Right lobe of liver (tissue), 4 donors: ENCODE measurements at regions not wholly inside any gene's neighbourhood (a gene's known extent, or its start where the extent isn't known, plus 50 kb on each side); places are given as distances from the start of the nearest gene placed in this dataset.
"Not testable (repeated sequence)": the region's sequence is repeated elsewhere in the genome, so short reads cannot be mapped to it uniquely, and the experiment has no call there.

Experiments used
- POLR2A ChIP-seq: fragments of 450-650 bp; IDR thresholded peaks from one replicate; pipeline ENCODE4 v1.6.1; 2017; ENCODE audit warnings: antibody characterized with exemption, mild to moderate bottlenecking
- TF ChIP-seq, protein P1 (sequence below), 4 donors: fragments of 200-600 bp in 3 of 4; fragments of 450-650 bp in 1 of 4; IDR thresholded peaks; one replicate each; pipeline versions ENCODE4 v1.5.1 to v1.8.0; 2016 to 2022; ENCODE audit warnings: antibody characterized with exemption in 4 of 4, mild to moderate bottlenecking in 2 of 4
- donor health status: DM: no; HTN: no; CAD: no.
- donor health status: DM: no; HTN: no; CAD: no.
- donor health status: DM: no; HTN: yes; CAD: no.

DNA sequence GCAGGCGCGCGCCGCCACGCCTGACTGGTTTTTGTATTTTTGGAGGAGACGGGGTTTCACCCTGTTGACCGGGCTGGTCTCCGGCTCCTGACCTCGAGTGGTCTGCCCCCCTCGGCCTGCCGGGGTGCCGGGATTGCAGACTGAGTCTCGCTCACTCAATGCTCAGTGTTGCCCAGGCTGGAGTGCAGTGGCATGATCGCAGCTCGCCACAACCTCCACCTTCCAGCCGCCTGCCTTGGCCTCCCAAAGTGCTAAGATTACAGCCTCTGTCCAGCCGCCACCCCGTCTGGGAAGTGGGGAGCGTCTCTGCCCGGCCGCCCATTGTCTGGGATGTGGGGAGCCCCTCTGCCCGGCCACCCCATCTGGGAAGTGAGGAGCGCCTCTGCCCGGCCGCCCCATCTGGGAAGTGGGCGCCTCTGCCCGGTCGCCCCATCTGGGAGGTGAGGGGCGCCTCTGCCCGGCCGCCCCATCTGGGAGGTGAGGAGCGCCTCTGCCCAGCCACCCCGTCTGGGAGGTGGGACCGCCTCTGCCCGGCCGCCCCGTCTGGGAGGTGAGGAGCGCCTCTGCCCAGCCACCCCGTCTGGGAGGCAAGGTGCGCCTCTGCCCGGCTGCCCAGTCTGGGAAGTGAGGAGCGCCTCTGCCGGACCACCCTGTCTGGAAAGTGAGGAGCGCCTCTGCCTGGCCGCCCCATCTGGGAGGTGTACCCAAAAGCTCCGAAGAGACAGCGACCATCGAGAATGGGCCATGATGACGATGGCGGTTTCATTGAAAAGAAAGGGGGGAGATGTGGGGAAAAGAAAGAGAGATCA is 187.7 kb upstream of the OR13F1 start:
- TF ChIP-seq, protein P1, sequence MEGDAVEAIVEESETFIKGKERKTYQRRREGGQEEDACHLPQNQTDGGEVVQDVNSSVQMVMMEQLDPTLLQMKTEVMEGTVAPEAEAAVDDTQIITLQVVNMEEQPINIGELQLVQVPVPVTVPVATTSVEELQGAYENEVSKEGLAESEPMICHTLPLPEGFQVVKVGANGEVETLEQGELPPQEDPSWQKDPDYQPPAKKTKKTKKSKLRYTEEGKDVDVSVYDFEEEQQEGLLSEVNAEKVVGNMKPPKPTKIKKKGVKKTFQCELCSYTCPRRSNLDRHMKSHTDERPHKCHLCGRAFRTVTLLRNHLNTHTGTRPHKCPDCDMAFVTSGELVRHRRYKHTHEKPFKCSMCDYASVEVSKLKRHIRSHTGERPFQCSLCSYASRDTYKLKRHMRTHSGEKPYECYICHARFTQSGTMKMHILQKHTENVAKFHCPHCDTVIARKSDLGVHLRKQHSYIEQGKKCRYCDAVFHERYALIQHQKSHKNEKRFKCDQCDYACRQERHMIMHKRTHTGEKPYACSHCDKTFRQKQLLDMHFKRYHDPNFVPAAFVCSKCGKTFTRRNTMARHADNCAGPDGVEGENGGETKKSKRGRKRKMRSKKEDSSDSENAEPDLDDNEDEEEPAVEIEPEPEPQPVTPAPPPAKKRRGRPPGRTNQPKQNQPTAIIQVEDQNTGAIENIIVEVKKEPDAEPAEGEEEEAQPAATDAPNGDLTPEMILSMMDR (IDR thresholded peaks at IDR 0.05) = not testable (repeated sequence)
- TF ChIP-seq POLR2A = not testable (repeated sequence)
